ENCODE measurements at regions not wholly inside any gene's neighbourhood (a gene's known extent, or its start where the extent isn't known, plus 50 kb on each side); places are given as distances from the start of the nearest gene placed in this dataset.

- TF ChIP-seq USF2 (IDR thresholded peaks at IDR 0.05; ENCODE audit: low read depth, low read length) (no peak), MXI1 (IDR thresholded peaks at IDR 0.05; ENCODE audit: borderline replicate concordance, low read depth, low read length) (no peak)
Measured at GRCh38 chr3:43958005-43958770, 267.4 kb downstream of the ABHD5 start.

Measured in IMR-90 (cell line).